Type B pancreatic cell (in vitro differentiated cells): ENCODE measurements at regions not wholly inside any gene's neighbourhood (a gene's known extent, or its start where the extent isn't known, plus 50 kb on each side); places are given as distances from the start of the nearest gene placed in this dataset.

Experiments used
- DNase-seq: peaks from one replicate; pipeline ENCODE4 v3.0.0; 2021; ENCODE audit warnings: mixed read lengths; ENCODE audit not compliant: unreplicated experiment; ENCODE audit errors: extremely low spot score
- H3K27ac Mint-ChIP-seq: 2 replicates; pipeline ENCODE4 v1.8.0; 2021; ENCODE audit warnings: mild to moderate bottlenecking, mixed read lengths
- H3K27me3 Mint-ChIP-seq: 2 replicates; pipeline ENCODE4 v1.8.0; 2021; ENCODE audit warnings: mixed read lengths
- H3K36me3 Mint-ChIP-seq: 2 replicates; pipeline ENCODE4 v1.8.0; 2021; ENCODE audit warnings: mixed read lengths
- H3K4me1 Mint-ChIP-seq: one replicate; pipeline ENCODE4 v1.8.0; 2021; ENCODE audit warnings: mixed read lengths; ENCODE audit not compliant: unreplicated experiment
- H3K4me3 Mint-ChIP-seq: 2 replicates; pipeline ENCODE4 v1.8.0; 2021; ENCODE audit warnings: mild to moderate bottlenecking, mixed read lengths
- H3K9me3 Mint-ChIP-seq: 2 replicates; pipeline ENCODE4 v1.8.0; 2021; ENCODE audit warnings: mixed read lengths
- CTCF ChIP-seq: fragments of 200-600 bp; sonication (generic); conservative IDR thresholded peaks from 2 replicates; pipeline ENCODE4 v1.5.0; 2021; ENCODE audit warnings: antibody characterized with exemption, mild to moderate bottlenecking

DNA sequence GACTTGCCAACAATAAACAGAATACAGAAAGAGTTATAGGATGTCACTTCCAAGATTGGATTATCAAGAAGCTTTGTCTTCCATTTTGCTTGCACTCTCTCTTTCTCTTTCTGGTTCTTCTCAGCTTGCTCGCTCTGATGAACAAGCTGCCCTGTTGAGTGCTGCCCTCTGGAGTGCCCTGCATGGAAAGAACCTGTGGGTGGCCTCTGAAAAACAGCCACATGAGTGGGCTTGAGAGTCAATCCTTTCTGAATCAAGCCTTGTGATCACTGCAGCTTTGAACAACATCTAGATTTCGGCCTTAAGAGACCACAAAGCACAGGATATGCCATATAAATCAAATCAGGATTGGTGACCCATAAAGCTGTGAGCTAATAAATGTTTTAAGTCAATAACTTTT is 185.1 kb downstream of the KIF2B start:
- DNase-seq = no peak
- H3K27me3 Mint-ChIP-seq = no peaks in the 10 kb centered on the region
- no peaks in the 10 kb centered on the region for H3K36me3 Mint-ChIP-seq
- H3K27ac Mint-ChIP-seq = no peak overlapping the region
- no peaks in the 10 kb centered on the region for H3K4me1 Mint-ChIP-seq
- no peaks in the 10 kb centered on the region for H3K9me3 Mint-ChIP-seq
- no peak overlapping the region for H3K4me3 Mint-ChIP-seq
- no peak for TF ChIP-seq CTCF

- no peak for DNase-seq
- Mint-ChIP-seq H3K4me1 (no peaks in the 10 kb centered on the region), H3K4me3 (no peak overlapping the region), H3K9me3 (no peaks in the 10 kb centered on the region), H3K27ac (peak overlapping the region; percentile 61), H3K27me3 (peaks cover 3% of the 10 kb centered on the region), H3K36me3 (no peaks in the 10 kb centered on the region)
- no peak for TF ChIP-seq CTCF
These were observed 186.8 kb downstream of the KIF2B start for GRCh38 chr17:54009502-54009901.

DNA sequence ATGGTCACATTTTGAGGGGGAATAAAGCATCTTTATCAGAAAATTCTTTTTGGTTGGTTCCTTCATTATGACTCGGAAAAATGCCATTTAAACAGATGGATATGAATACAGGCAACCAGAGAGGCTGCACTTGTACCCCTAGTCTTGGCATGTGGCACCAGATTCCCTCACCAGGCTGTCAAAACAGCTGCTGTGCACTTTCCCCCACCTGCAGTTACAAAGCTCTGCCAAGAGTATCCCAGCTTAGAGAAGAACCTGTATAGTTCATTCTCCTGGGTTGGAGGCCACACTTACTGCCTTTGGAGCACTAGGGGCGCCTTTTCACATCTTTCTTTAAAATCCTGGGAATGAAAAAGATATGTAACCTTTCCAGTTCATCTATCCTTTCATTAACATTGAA is 190.3 kb downstream of the KIF2B start:
- TF ChIP-seq CTCF = no peak
- H3K9me3 Mint-ChIP-seq = peaks cover 13% of the 10 kb centered on the region
- H3K36me3 Mint-ChIP-seq = no peaks in the 10 kb centered on the region
- no peaks in the 10 kb centered on the region for H3K4me1 Mint-ChIP-seq
- no peak overlapping the region for H3K27ac Mint-ChIP-seq
- DNase-seq = no peak
- peaks cover 3% of the 10 kb centered on the region for H3K27me3 Mint-ChIP-seq
- no peak overlapping the region for H3K4me3 Mint-ChIP-seq

- peaks cover 3% of the 10 kb centered on the region for H3K27me3 Mint-ChIP-seq
- no peaks in the 10 kb centered on the region for H3K36me3 Mint-ChIP-seq
- no peak for TF ChIP-seq CTCF
- no peak overlapping the region for H3K27ac Mint-ChIP-seq
- peaks cover 19% of the 10 kb centered on the region for H3K9me3 Mint-ChIP-seq
- H3K4me3 Mint-ChIP-seq = no peak overlapping the region
- DNase-seq = no peak
- H3K4me1 Mint-ChIP-seq = no peaks in the 10 kb centered on the region
These were observed 193.0 kb downstream of the KIF2B start for GRCh38 chr17:54015734-54016133.

DNA sequence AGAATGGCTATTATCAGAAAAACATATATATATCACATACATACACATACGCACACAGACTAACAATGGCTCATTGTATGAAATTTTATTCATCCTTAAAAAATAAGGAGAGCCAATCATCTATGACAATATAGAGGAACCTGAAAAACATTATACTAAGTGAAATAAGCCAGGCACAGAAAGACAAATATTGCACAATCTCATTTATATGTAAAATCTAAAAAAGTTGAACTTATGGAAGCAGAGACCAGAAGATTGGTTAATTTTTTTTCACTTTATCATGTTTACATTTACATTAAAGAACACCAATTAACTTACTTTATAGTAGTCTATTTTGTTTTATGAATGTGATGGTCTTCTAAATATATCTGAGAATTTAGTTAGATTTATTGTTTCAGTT is 198.7 kb downstream of the KIF2B start:
- no peak for TF ChIP-seq CTCF
- H3K27me3 Mint-ChIP-seq = no peaks in the 10 kb centered on the region
- H3K9me3 Mint-ChIP-seq = peaks cover 17% of the 10 kb centered on the region
- no peak overlapping the region for H3K4me3 Mint-ChIP-seq
- H3K4me1 Mint-ChIP-seq = no peaks in the 10 kb centered on the region
- H3K36me3 Mint-ChIP-seq = no peaks in the 10 kb centered on the region
- no peak overlapping the region for H3K27ac Mint-ChIP-seq
- no peak for DNase-seq

GRCh38 chr17:54028986-54029580 is 206.4 kb downstream of the KIF2B start:
- no peak for DNase-seq
- no peaks in the 10 kb centered on the region for H3K4me1 Mint-ChIP-seq
- peaks cover 2% of the 10 kb centered on the region for H3K27me3 Mint-ChIP-seq
- no peak overlapping the region for H3K27ac Mint-ChIP-seq
- H3K9me3 Mint-ChIP-seq = no peaks in the 10 kb centered on the region
- H3K4me3 Mint-ChIP-seq = no peak overlapping the region
- no peaks in the 10 kb centered on the region for H3K36me3 Mint-ChIP-seq
- TF ChIP-seq CTCF = no peak
